ENCODE measurements at regions not wholly inside any gene's neighbourhood (a gene's known extent, or its start where the extent isn't known, plus 50 kb on each side); places are given as distances from the start of the nearest gene placed in this dataset.

- TF ChIP-seq CTCF (IDR thresholded peaks at IDR 0.05) (no peak), POLR2AphosphoS5 (IDR thresholded peaks at IDR 0.05; ENCODE audit: low read depth, low read length) (peak; percentile 57; the same call in 1 of the 2 replicates), SIN3A (IDR thresholded peaks at IDR 0.05; ENCODE audit: borderline replicate concordance, insufficient read depth, low read depth, low read length) (no peak)
These were observed 68.5 kb downstream of the MRPL14 start for GRCh38 chr6:44058617-44059358.

Measured in Panc1 (cell line).